H1 (cell line): ENCODE measurements at regions not wholly inside any gene's neighbourhood (a gene's known extent, or its start where the extent isn't known, plus 50 kb on each side); places are given as distances from the start of the nearest gene placed in this dataset.

ENCODE experiments used
- CTCF ChIA-PET: fragments of 300-600 bp; sonication (Branson Sonifier 250); formaldehyde crosslinking; loops from one replicate; lab custom pipeline; 2021; ENCODE audit not compliant: partially characterized antibody; lab: Charles Lee
- POLR2A ChIA-PET: fragments of 300-600 bp; sonication (Branson Sonifier 250); formaldehyde crosslinking; loops from one replicate; lab custom pipeline; 2021; ENCODE audit warnings: inconsistent platforms; ENCODE audit not compliant: partially characterized antibody; lab: Charles Lee
- DNase-seq, 2 experiments: peaks; one replicate each; pipeline versions ENCODE4 v3.0.0 to v3.0.0-alpha.2; 2010 to 2022; ENCODE audit warnings: low spot score in 2 of 2, low read depth in 1 of 2, mixed read lengths in 1 of 2
- FAIRE-seq: peaks from 2 replicates; lab custom pipeline; 2011; peaks lifted over from hg19 to GRCh38; lab: Jason Lieb, UNC
- H2AFZ ChIP-seq: 2 replicates; pipeline ENCODE4 v1.8.1; 2012; ENCODE audit warnings: low read length, inconsistent platforms
- H2AK5ac ChIP-seq: 2 replicates; pipeline ENCODE4 v1.6.1; 2013; ENCODE audit warnings: low read depth, low read length
- H2BK120ac ChIP-seq: replicated peaks from 2 replicates; pipeline ENCODE3; 2013; ENCODE audit warnings: low read depth, low read length, inconsistent platforms
- H2BK12ac ChIP-seq: 2 replicates; pipeline ENCODE4 v1.6.1; 2013; ENCODE audit warnings: low read depth, low read length
- H2BK15ac ChIP-seq: 2 replicates; pipeline ENCODE4 v1.6.1; 2013; ENCODE audit warnings: low read length
- H2BK20ac ChIP-seq: 2 replicates; pipeline ENCODE4 v1.6.1; 2013; ENCODE audit warnings: low read length
- H2BK5ac ChIP-seq: 2 replicates; pipeline ENCODE4 v1.6.1; 2013; ENCODE audit warnings: low read depth, low read length
- H3K14ac ChIP-seq: 2 replicates; pipeline ENCODE4 v1.6.1; 2013; ENCODE audit warnings: inconsistent platforms; ENCODE audit not compliant: insufficient read length
- H3K18ac ChIP-seq: 2 replicates; pipeline ENCODE4 v1.6.1; 2013; ENCODE audit warnings: low read length; ENCODE audit errors: extremely low read depth
- H3K23ac ChIP-seq: 2 replicates; pipeline ENCODE4 v1.6.1; 2013; ENCODE audit warnings: inconsistent platforms; ENCODE audit not compliant: insufficient read length
- H3K23me2 ChIP-seq: 2 replicates; pipeline ENCODE4 v1.6.1; 2013; ENCODE audit warnings: low read depth, low read length
- H3K27ac ChIP-seq: 2 replicates; pipeline ENCODE4 v1.6.1; 2011; ENCODE audit warnings: low read depth, low read length, inconsistent platforms
- H3K27me3 ChIP-seq, 4 experiments: replicated peaks in 1 of 4; 1 replicate in 1 of 4; 2 replicates in 3 of 4; pipeline versions ENCODE4 v1.6.1 to v1.8.1; 2011 to 2013; ENCODE audit warnings: low read length in 3 of 4, mild to moderate bottlenecking in 3 of 4, inconsistent platforms in 2 of 4, mixed read lengths in 2 of 4, moderate library complexity in 1 of 4; ENCODE audit not compliant: control insufficient read depth in 3 of 4, insufficient read depth in 3 of 4; ENCODE audit errors: extremely low read depth in 1 of 4
- H3K36me3 ChIP-seq, 4 experiments: 2 replicates each; pipeline versions ENCODE4 v1.6.1 to v1.8.1; 2011 to 2013; ENCODE audit warnings: mild to moderate bottlenecking in 4 of 4, low read length in 3 of 4, moderate library complexity in 2 of 4, control low read depth in 1 of 4, inconsistent platforms in 1 of 4; ENCODE audit not compliant: insufficient read depth in 4 of 4, control insufficient read depth in 2 of 4
- H3K4ac ChIP-seq: replicated peaks from 2 replicates; pipeline ENCODE3; 2013; ENCODE audit warnings: low read length, low read depth, mixed read lengths, inconsistent platforms; ENCODE audit not compliant: insufficient read length
- H3K4me1 ChIP-seq, 4 experiments: replicated peaks in 1 of 4; 1 replicate in 1 of 4; 2 replicates in 3 of 4; pipeline versions ENCODE4 v1.6.1 to v1.8.1; 2011 to 2013; ENCODE audit warnings: low read length in 3 of 4, inconsistent platforms in 2 of 4, mixed read lengths in 1 of 4; ENCODE audit not compliant: insufficient read depth in 4 of 4, control insufficient read depth in 3 of 4
- H3K4me2 ChIP-seq, 2 experiments: 2 replicates each; pipeline versions ENCODE4 v1.6.1 to v1.8.1; 2011 to 2013; ENCODE audit warnings: low read depth in 2 of 2, low read length in 2 of 2, control low read depth in 1 of 2, inconsistent platforms in 1 of 2, mild to moderate bottlenecking in 1 of 2; ENCODE audit not compliant: insufficient read depth in 1 of 2
- H3K4me3 ChIP-seq, 4 experiments: fragments of 200-600, 300-600 bp in 1 of 4; sonication (generic), shearing (Covaris generic), sonication (Bioruptor Twin) in 1 of 4; 2 replicates each; pipeline versions ENCODE4 v1.5.1 to v1.8.1; 2011 to 2016; ENCODE audit warnings: low read length in 4 of 4, low read depth in 3 of 4, control low read depth in 2 of 4, inconsistent platforms in 2 of 4, mild to moderate bottlenecking in 2 of 4, mixed read lengths in 1 of 4, moderate library complexity in 1 of 4; ENCODE audit not compliant: insufficient read depth in 2 of 4; ENCODE audit errors: extremely low read depth in 1 of 4
- H3K56ac ChIP-seq: replicated peaks from 2 replicates; pipeline ENCODE3; 2013; ENCODE audit warnings: low read depth, mild to moderate bottlenecking, mixed read lengths, low read length, inconsistent platforms; ENCODE audit not compliant: insufficient read length
- H3K79me1 ChIP-seq: 2 replicates; pipeline ENCODE4 v1.6.1; 2013; ENCODE audit warnings: low read depth, low read length, control low read depth
- H3K79me2 ChIP-seq, 2 experiments: 2 replicates each; pipeline versions ENCODE4 v1.6.1 to v1.8.1; 2012 to 2013; ENCODE audit warnings: low read length in 2 of 2, mild to moderate bottlenecking in 2 of 2, inconsistent platforms in 1 of 2; ENCODE audit not compliant: insufficient read depth in 2 of 2, control insufficient read depth in 1 of 2
- H3K9ac ChIP-seq, 4 experiments: replicated peaks in 1 of 4; 1 replicate in 1 of 4; 2 replicates in 3 of 4; pipeline versions ENCODE4 v1.6.1 to v1.8.1; 2011 to 2013; ENCODE audit warnings: low read depth in 3 of 4, low read length in 3 of 4, control low read depth in 2 of 4, mild to moderate bottlenecking in 2 of 4, moderate library complexity in 2 of 4, inconsistent platforms in 1 of 4; ENCODE audit errors: extremely low read depth in 1 of 4
- H3K9me3 ChIP-seq, 2 experiments: 2 replicates each; pipeline versions ENCODE4 v1.6.1 to v1.8.1; 2012 to 2013; ENCODE audit warnings: mild to moderate bottlenecking in 2 of 2, moderate library complexity in 2 of 2, control low read depth in 1 of 2, inconsistent platforms in 1 of 2, low read depth in 1 of 2, low read length in 1 of 2, mixed read lengths in 1 of 2; ENCODE audit not compliant: insufficient read depth in 2 of 2
- H4K20me1 ChIP-seq, 2 experiments: replicated peaks in 1 of 2; 2 replicates each; pipeline versions ENCODE3 to v1.8.1; 2011 to 2013; ENCODE audit warnings: inconsistent platforms in 2 of 2, low read length in 2 of 2, mild to moderate bottlenecking in 1 of 2; ENCODE audit not compliant: insufficient read depth in 2 of 2, control insufficient read depth in 1 of 2
- H4K5ac ChIP-seq: 2 replicates; pipeline ENCODE4 v1.6.1; 2013; ENCODE audit warnings: low read length, low read depth, mixed read lengths, inconsistent platforms; ENCODE audit not compliant: insufficient read length
- H4K8ac ChIP-seq: 2 replicates; pipeline ENCODE4 v1.8.0; 2013; ENCODE audit warnings: mild to moderate bottlenecking, moderate library complexity, low read length, inconsistent platforms; ENCODE audit not compliant: insufficient read depth; ENCODE audit errors: extremely low read depth
- H4K91ac ChIP-seq: replicated peaks from 2 replicates; pipeline ENCODE3; 2013; ENCODE audit warnings: low read length, mixed read lengths, inconsistent platforms; ENCODE audit not compliant: insufficient read length
- CHD2 ChIP-seq: IDR thresholded peaks from 2 replicates; pipeline ENCODE4 v1.6.1; 2012; ENCODE audit warnings: low read length, improper control_type of control experiment
- CTBP2 ChIP-seq: IDR thresholded peaks from 2 replicates; pipeline ENCODE4 v1.7.0; 2011; ENCODE audit warnings: borderline replicate concordance, mild to moderate bottlenecking, moderate library complexity, mixed read lengths, low read length; ENCODE audit not compliant: insufficient read depth, insufficient read length
- EZH2 ChIP-seq: fragments of 200-600 bp; sonication (generic); IDR thresholded peaks from 2 replicates; pipeline ENCODE4 v1.7.1; 2012; ENCODE audit warnings: low read depth, mild to moderate bottlenecking, moderate library complexity, low read length, inconsistent platforms; ENCODE audit not compliant: severe bottlenecking
- KDM4A ChIP-seq: IDR thresholded peaks from one replicate; pipeline ENCODE4 v1.7.1; 2012; ENCODE audit warnings: low read depth, mild to moderate bottlenecking, moderate library complexity, low read length, inconsistent platforms; ENCODE audit not compliant: severe bottlenecking
- POLR2AphosphoS5 ChIP-seq: IDR thresholded peaks from 2 replicates; pipeline ENCODE4 v1.6.1; 2011; ENCODE audit warnings: low read depth, low read length
- SIRT6 ChIP-seq: IDR thresholded peaks from one replicate; pipeline ENCODE4 v1.7.1; 2012; ENCODE audit warnings: low read length, inconsistent platforms
- TCF12 ChIP-seq: IDR thresholded peaks from 2 replicates; pipeline ENCODE4 v1.6.1; 2011; ENCODE audit warnings: low read depth, mild to moderate bottlenecking, low read length
- TEAD4 ChIP-seq: IDR thresholded peaks from 2 replicates; pipeline ENCODE4 v1.6.1; 2012; ENCODE audit warnings: low read depth, low read length, inconsistent platforms, mixed read lengths
- WGBS, 2 experiments: shearing (Covaris generic) in 1 of 2; methylation state at CpG; one replicate each; pipeline versions ENCODE4 v1.1.6 to v1.1.7; 2013 to 2015; ENCODE audit warnings: low lambda C conversion rate in 2 of 2, mixed read lengths in 2 of 2, inconsistent platforms in 1 of 2, low coverage in 1 of 2, missing lambda C conversion rate in 1 of 2; ENCODE audit not compliant: insufficient replicate concordance in 2 of 2, insufficient coverage in 1 of 2, insufficient read length in 1 of 2; ENCODE audit errors: extremely low coverage in 1 of 2, missing lambda C conversion rate in 1 of 2; 5-methylcytosine and 5-hydroxymethylcytosine counted together
- TF ChIP-seq, protein P1 (sequence below): IDR thresholded peaks from 2 replicates; pipeline ENCODE4 v1.6.1; 2012; ENCODE audit warnings: low read length, inconsistent platforms

DNA sequence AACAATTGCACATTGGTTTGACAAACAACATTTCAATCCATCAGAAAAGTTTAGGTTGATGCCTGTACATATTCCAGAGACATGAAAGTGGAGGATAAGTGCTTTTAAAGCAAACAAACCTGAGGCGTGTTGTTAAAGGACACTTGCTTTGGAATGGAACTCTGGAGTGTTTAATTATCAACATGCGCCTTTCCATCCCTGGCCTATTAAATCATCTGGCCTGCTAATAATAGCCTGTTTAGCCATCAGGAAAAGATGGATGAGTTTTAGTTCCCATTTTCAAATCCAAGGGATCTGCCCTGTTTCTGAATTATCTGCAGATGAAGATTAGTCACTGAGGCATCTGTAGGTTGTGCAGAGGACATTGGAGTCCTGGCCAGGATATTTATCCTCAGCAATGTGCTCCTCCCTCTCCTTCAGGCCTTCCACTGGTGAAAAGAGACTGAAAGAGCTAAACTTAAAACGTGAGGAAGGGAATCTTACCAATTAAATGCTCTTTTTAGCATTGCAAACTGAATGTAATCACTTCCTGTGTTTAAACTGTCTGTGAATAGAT lies 388.9 kb downstream of the PPARGC1A start:
- Histone ChIP-seq H3K4ac (no peak overlapping the region), H3K36me3 (no peaks in the 10 kb centered on the region), H2AFZ (0 out of 2 replicates have a peak overlapping the region, but pooled peaks have one; percentile 73), H3K4me1 (peaks cover 0 to 4% (median 0%) of the 10 kb centered on the region in 4 experiments; a peak in 2 of 7 replicates), H3K79me1 (no peaks in the 10 kb centered on the region), H3K56ac (no peak overlapping the region), H3K18ac (no peak overlapping the region), H4K8ac (no peak overlapping the region), H2BK120ac (no peak overlapping the region), H2BK20ac (no peak overlapping the region), H3K14ac (no peak overlapping the region), H4K5ac (no peak overlapping the region), H3K27ac (no peak overlapping the region), H3K4me3 (no peak overlapping the region), H3K79me2 (no peaks in the 10 kb centered on the region), H2AK5ac (no peak overlapping the region), H2BK15ac (no peak overlapping the region), H2BK12ac (no peak overlapping the region), H3K9ac (no peak overlapping the region), H4K20me1 (no peaks in the 10 kb centered on the region), H2BK5ac (no peak overlapping the region), H4K91ac (no peak overlapping the region), H3K23ac (no peak overlapping the region), H3K23me2 (no peaks in the 10 kb centered on the region), H3K4me2 (no peak overlapping the region), H3K9me3 (no peaks in the 10 kb centered on the region; a peak in 1 of 4 replicates), H3K27me3 (no peaks in the 10 kb centered on the region)
- FAIRE-seq: no peak
- no peak for DNase-seq
- TF ChIP-seq KDM4A: no peak
- TF ChIP-seq TEAD4: no peak
- no peak for TF ChIP-seq EZH2
- TF ChIP-seq SIRT6: no peak
- no peak for TF ChIP-seq TCF12
- TF ChIP-seq CTBP2: no peak
- TF ChIP-seq, protein P1, sequence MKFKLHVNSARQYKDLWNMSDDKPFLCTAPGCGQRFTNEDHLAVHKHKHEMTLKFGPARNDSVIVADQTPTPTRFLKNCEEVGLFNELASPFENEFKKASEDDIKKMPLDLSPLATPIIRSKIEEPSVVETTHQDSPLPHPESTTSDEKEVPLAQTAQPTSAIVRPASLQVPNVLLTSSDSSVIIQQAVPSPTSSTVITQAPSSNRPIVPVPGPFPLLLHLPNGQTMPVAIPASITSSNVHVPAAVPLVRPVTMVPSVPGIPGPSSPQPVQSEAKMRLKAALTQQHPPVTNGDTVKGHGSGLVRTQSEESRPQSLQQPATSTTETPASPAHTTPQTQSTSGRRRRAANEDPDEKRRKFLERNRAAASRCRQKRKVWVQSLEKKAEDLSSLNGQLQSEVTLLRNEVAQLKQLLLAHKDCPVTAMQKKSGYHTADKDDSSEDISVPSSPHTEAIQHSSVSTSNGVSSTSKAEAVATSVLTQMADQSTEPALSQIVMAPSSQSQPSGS: no peak
- TF ChIP-seq POLR2AphosphoS5: no peak
- TF ChIP-seq CHD2: no peak
- POLR2A ChIA-PET: no interaction called here
- WGBS, 2 experiments: 81% methylated on average over 3 of the region's 3 CpGs; no CpG with 5 or more reads in 1 of the 2 experiments
- CTCF ChIA-PET: interaction anchor here (1.4 kb wide), 1 partner anchor 45 kb away, joined by 5 read pairs; no protein-coding TSS in a partner anchor
